ENCODE measurements at regions not wholly inside any gene's neighbourhood (a gene's known extent, or its start where the extent isn't known, plus 50 kb on each side); places are given as distances from the start of the nearest gene placed in this dataset.

DNA sequence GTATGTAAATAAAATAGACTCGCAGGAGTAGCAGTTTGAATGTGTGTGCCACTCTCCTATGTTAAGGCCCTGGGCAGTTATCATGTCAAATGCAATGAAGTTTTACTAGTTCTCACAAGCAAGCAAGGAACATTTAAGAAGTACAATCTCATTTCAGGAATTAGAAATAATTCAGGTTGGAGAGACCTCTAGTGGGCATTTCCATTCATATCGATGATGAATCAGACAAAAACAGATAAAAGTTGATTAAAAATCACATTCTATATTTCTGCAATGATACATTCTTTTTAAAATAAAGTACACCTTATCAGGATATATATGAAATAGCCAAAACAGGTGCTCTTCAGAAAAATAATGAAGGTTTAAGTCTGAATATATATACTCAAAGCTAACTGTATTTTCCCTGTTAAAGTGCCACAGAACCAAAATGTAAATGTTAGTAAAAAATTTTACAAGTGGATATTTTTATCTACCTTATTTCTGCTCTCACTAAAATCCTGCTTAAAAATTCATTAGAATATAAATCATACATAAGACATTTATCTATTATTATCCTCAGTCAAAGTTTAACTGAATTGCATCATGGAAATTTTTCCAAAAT, 492.4 kb upstream of the FRG2C start:
- Histone ChIP-seq H3K27me3 (ENCODE audit: control insufficient read depth, extremely low read depth, insufficient read depth, low read length) (no peaks in the 10 kb centered on the region), H3K9me1 (ENCODE audit: control insufficient read depth, extremely low read depth, insufficient read depth, low read length) (no peaks in the 10 kb centered on the region), H4K20me1 (ENCODE audit: control insufficient read depth, extremely low read depth, insufficient read depth, low read length) (no peaks in the 10 kb centered on the region), H3K27ac (ENCODE audit: control insufficient read depth, insufficient read depth, low read length) (no peak overlapping the region), H3K4me3 (ENCODE audit: control insufficient read depth in 2 of 3, extremely low read depth in 1 of 3, insufficient read depth in 2 of 3, low read depth in 1 of 3, low read length in 3 of 3) (no peak overlapping the region), H2AFZ (ENCODE audit: control insufficient read depth, low read length) (no peak overlapping the region), H3K4me2 (ENCODE audit: control insufficient read depth, extremely low read depth, insufficient read depth, low read depth, low read length) (no peak overlapping the region), H3K9me3 (ENCODE audit: control insufficient read depth, low read depth, low read length) (no peaks in the 10 kb centered on the region), H3K9ac (ENCODE audit: control insufficient read depth, extremely low read depth, insufficient read depth, low read length) (no peak overlapping the region), H3K79me2 (ENCODE audit: control insufficient read depth, insufficient read depth, low read length) (no peaks in the 10 kb centered on the region), H3K36me3 (ENCODE audit: control insufficient read depth in 2 of 2, extremely low read depth in 1 of 2, insufficient read depth in 2 of 2, low read length in 2 of 2) (no peaks in the 10 kb centered on the region), H3K4me1 (ENCODE audit: control insufficient read depth, extremely low read depth, insufficient read depth, low read length) (no peaks in the 10 kb centered on the region)
- FAIRE-seq (no peak), DNase-seq (ENCODE audit: low read depth, low spot score) (no peak)
- dilution Hi-C loops (cut with MboI; ENCODE audit: extremely low pct_ligation_motif_present, low sequenced_read_pairs): no loop called here
- TF ChIP-seq, protein P1, sequence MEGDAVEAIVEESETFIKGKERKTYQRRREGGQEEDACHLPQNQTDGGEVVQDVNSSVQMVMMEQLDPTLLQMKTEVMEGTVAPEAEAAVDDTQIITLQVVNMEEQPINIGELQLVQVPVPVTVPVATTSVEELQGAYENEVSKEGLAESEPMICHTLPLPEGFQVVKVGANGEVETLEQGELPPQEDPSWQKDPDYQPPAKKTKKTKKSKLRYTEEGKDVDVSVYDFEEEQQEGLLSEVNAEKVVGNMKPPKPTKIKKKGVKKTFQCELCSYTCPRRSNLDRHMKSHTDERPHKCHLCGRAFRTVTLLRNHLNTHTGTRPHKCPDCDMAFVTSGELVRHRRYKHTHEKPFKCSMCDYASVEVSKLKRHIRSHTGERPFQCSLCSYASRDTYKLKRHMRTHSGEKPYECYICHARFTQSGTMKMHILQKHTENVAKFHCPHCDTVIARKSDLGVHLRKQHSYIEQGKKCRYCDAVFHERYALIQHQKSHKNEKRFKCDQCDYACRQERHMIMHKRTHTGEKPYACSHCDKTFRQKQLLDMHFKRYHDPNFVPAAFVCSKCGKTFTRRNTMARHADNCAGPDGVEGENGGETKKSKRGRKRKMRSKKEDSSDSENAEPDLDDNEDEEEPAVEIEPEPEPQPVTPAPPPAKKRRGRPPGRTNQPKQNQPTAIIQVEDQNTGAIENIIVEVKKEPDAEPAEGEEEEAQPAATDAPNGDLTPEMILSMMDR (optimal IDR thresholded peaks at IDR 0.05 in 1 of 3, IDR thresholded peaks at IDR 0.05 in 1 of 3, conservative IDR thresholded peaks at IDR 0.05 in 1 of 3; ENCODE audit: extremely low read depth in 1 of 3, insufficient read depth in 2 of 3, low read length in 3 of 3): peak in 1 of 3 experiments; percentile 21
- no peak for TF ChIP-seq EZH2 (IDR thresholded peaks at IDR 0.05; ENCODE audit: low read length)

DNA sequence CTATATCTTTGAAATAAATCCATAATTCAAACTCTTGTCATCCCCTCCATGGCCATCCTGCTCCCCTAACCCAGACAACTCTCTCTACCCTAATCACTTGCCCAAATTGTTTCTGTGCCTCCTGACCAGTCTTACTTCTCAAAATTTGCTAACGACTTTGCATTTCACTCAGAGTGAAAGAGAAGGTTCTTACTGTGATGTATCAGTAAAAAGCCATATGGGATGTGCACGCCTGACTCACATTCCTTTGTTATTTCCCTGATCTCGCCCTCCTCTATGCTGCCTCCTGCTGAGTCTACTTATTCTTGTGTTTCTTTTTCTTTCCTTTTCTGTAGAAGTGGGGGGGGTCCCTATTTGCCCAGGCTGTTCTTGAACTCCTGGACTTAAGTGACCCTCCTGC, 487.2 kb upstream of the FRG2C start:
- Histone ChIP-seq H2AFZ (ENCODE audit: control insufficient read depth, low read length) (no peak overlapping the region), H3K27ac (ENCODE audit: control insufficient read depth, insufficient read depth, low read length) (no peak overlapping the region), H3K9me3 (ENCODE audit: control insufficient read depth, low read depth, low read length) (no peaks in the 10 kb centered on the region), H3K9me1 (ENCODE audit: control insufficient read depth, extremely low read depth, insufficient read depth, low read length) (no peaks in the 10 kb centered on the region), H3K9ac (ENCODE audit: control insufficient read depth, extremely low read depth, insufficient read depth, low read length) (no peak overlapping the region), H3K4me3 (ENCODE audit: control insufficient read depth in 2 of 3, extremely low read depth in 1 of 3, insufficient read depth in 2 of 3, low read depth in 1 of 3, low read length in 3 of 3) (no peak overlapping the region), H3K27me3 (ENCODE audit: control insufficient read depth, extremely low read depth, insufficient read depth, low read length) (no peaks in the 10 kb centered on the region), H4K20me1 (ENCODE audit: control insufficient read depth, extremely low read depth, insufficient read depth, low read length) (no peaks in the 10 kb centered on the region), H3K4me1 (ENCODE audit: control insufficient read depth, extremely low read depth, insufficient read depth, low read length) (no peaks in the 10 kb centered on the region), H3K4me2 (ENCODE audit: control insufficient read depth, extremely low read depth, insufficient read depth, low read depth, low read length) (no peak overlapping the region), H3K36me3 (ENCODE audit: control insufficient read depth in 2 of 2, extremely low read depth in 1 of 2, insufficient read depth in 2 of 2, low read length in 2 of 2) (no peaks in the 10 kb centered on the region), H3K79me2 (ENCODE audit: control insufficient read depth, insufficient read depth, low read length) (no peaks in the 10 kb centered on the region)
- DNase-seq (ENCODE audit: low read depth, low spot score) (no peak), FAIRE-seq (no peak)
- no peak for TF ChIP-seq EZH2 (IDR thresholded peaks at IDR 0.05; ENCODE audit: low read length)
- TF ChIP-seq, protein P1 (optimal IDR thresholded peaks at IDR 0.05 in 1 of 3, IDR thresholded peaks at IDR 0.05 in 1 of 3, conservative IDR thresholded peaks at IDR 0.05 in 1 of 3; ENCODE audit: extremely low read depth in 1 of 3, insufficient read depth in 2 of 3, low read length in 3 of 3): no peak
- dilution Hi-C loops (cut with MboI; ENCODE audit: extremely low pct_ligation_motif_present, low sequenced_read_pairs): no loop called here

All from keratinocyte (primary cell).